ENCODE measurements at regions not wholly inside any gene's neighbourhood (a gene's known extent, or its start where the extent isn't known, plus 50 kb on each side); places are given as distances from the start of the nearest gene placed in this dataset.

GRCh38 chr15:66955001-66955516 lies 110.3 kb upstream of the SMAD3 start:
- Mint-ChIP-seq H3K27me3 (peaks cover 1% of the 10 kb centered on the region), H3K4me3 (no peak overlapping the region), H3K4me1 (ENCODE audit: low read depth) (no peaks in the 10 kb centered on the region), H3K9me3 (ENCODE audit: low read depth) (no peaks in the 10 kb centered on the region), H3K27ac (no peak overlapping the region), H3K36me3 (no peaks in the 10 kb centered on the region)

- H3K27me3 Mint-ChIP-seq, result peaks cover 1% of the 10 kb centered on the region
- no peaks in the 10 kb centered on the region for H3K36me3 Mint-ChIP-seq
- no peaks in the 10 kb centered on the region for H3K4me1 Mint-ChIP-seq (ENCODE audit: low read depth)
- no peaks in the 10 kb centered on the region for H3K9me3 Mint-ChIP-seq (ENCODE audit: low read depth)
- H3K4me3 Mint-ChIP-seq, result no peak overlapping the region
- no peak overlapping the region for H3K27ac Mint-ChIP-seq
Measured at GRCh38 chr15:66955871-66956585, 109.4 kb upstream of the SMAD3 start.

GRCh38 chr15:66956672-66957430 lies 108.6 kb upstream of the SMAD3 start:
- Mint-ChIP-seq H3K9me3 (ENCODE audit: low read depth) (no peaks in the 10 kb centered on the region), H3K4me1 (ENCODE audit: low read depth) (no peaks in the 10 kb centered on the region), H3K27me3 (peaks cover 1% of the 10 kb centered on the region), H3K4me3 (no peak overlapping the region), H3K36me3 (no peaks in the 10 kb centered on the region), H3K27ac (no peak overlapping the region)

- Mint-ChIP-seq H3K27ac (no peak overlapping the region), H3K4me3 (no peak overlapping the region), H3K36me3 (no peaks in the 10 kb centered on the region), H3K4me1 (ENCODE audit: low read depth) (no peaks in the 10 kb centered on the region), H3K9me3 (ENCODE audit: low read depth) (no peaks in the 10 kb centered on the region), H3K27me3 (peaks cover 1% of the 10 kb centered on the region)
Measured at GRCh38 chr15:66957431-66957720, 108.0 kb upstream of the SMAD3 start.

GRCh38 chr15:66959066-66959465 lies 106.3 kb upstream of the SMAD3 start:
- Mint-ChIP-seq H3K4me3 (no peak overlapping the region), H3K27ac (no peak overlapping the region), H3K9me3 (ENCODE audit: low read depth) (no peaks in the 10 kb centered on the region), H3K4me1 (ENCODE audit: low read depth) (no peaks in the 10 kb centered on the region), H3K36me3 (no peaks in the 10 kb centered on the region), H3K27me3 (no peaks in the 10 kb centered on the region)

- H3K36me3 Mint-ChIP-seq, result no peaks in the 10 kb centered on the region
- H3K4me3 Mint-ChIP-seq, result no peak overlapping the region
- no peak overlapping the region for H3K27ac Mint-ChIP-seq
- H3K9me3 Mint-ChIP-seq (ENCODE audit: low read depth), result no peaks in the 10 kb centered on the region
- H3K4me1 Mint-ChIP-seq (ENCODE audit: low read depth), result no peaks in the 10 kb centered on the region
- H3K27me3 Mint-ChIP-seq, result no peaks in the 10 kb centered on the region
Measured at GRCh38 chr15:66959875-66960274, 105.5 kb upstream of the SMAD3 start.

- H3K27me3 Mint-ChIP-seq, result no peaks in the 10 kb centered on the region
- no peak overlapping the region for H3K4me3 Mint-ChIP-seq
- H3K27ac Mint-ChIP-seq, result no peak overlapping the region
- no peaks in the 10 kb centered on the region for H3K36me3 Mint-ChIP-seq
- H3K9me3 Mint-ChIP-seq (ENCODE audit: low read depth), result no peaks in the 10 kb centered on the region
- no peaks in the 10 kb centered on the region for H3K4me1 Mint-ChIP-seq (ENCODE audit: low read depth)
Measured at GRCh38 chr15:66960519-66960918, 104.9 kb upstream of the SMAD3 start.

GRCh38 chr15:66961407-66961884 lies 104.0 kb upstream of the SMAD3 start:
- no peaks in the 10 kb centered on the region for H3K36me3 Mint-ChIP-seq
- H3K4me3 Mint-ChIP-seq, result no peak overlapping the region
- no peak overlapping the region for H3K27ac Mint-ChIP-seq
- no peaks in the 10 kb centered on the region for H3K4me1 Mint-ChIP-seq (ENCODE audit: low read depth)
- H3K27me3 Mint-ChIP-seq, result no peaks in the 10 kb centered on the region
- H3K9me3 Mint-ChIP-seq (ENCODE audit: low read depth), result no peaks in the 10 kb centered on the region

GRCh38 chr15:66961901-66962300 lies 103.5 kb upstream of the SMAD3 start:
- no peaks in the 10 kb centered on the region for H3K27me3 Mint-ChIP-seq

GRCh38 chr15:66962522-66962921 lies 102.9 kb upstream of the SMAD3 start:
- no peaks in the 10 kb centered on the region for H3K27me3 Mint-ChIP-seq
- no peaks in the 10 kb centered on the region for H3K9me3 Mint-ChIP-seq (ENCODE audit: low read depth)
- H3K27ac Mint-ChIP-seq, result no peak overlapping the region
- H3K4me3 Mint-ChIP-seq, result no peak overlapping the region
- no peaks in the 10 kb centered on the region for H3K4me1 Mint-ChIP-seq (ENCODE audit: low read depth)
- no peaks in the 10 kb centered on the region for H3K36me3 Mint-ChIP-seq

More at GRCh38 chr15:66961901-66962300, 103.5 kb upstream of the SMAD3 start:
- Mint-ChIP-seq H3K9me3 (ENCODE audit: low read depth) (no peaks in the 10 kb centered on the region), H3K27ac (no peak overlapping the region), H3K36me3 (no peaks in the 10 kb centered on the region), H3K4me3 (no peak overlapping the region), H3K4me1 (ENCODE audit: low read depth) (no peaks in the 10 kb centered on the region)

GRCh38 chr15:66963084-66963483 lies 102.3 kb upstream of the SMAD3 start:
- no peaks in the 10 kb centered on the region for H3K36me3 Mint-ChIP-seq
- no peaks in the 10 kb centered on the region for H3K9me3 Mint-ChIP-seq (ENCODE audit: low read depth)
- no peaks in the 10 kb centered on the region for H3K27me3 Mint-ChIP-seq
- H3K4me1 Mint-ChIP-seq (ENCODE audit: low read depth), result no peaks in the 10 kb centered on the region
- H3K4me3 Mint-ChIP-seq, result no peak overlapping the region
- no peak overlapping the region for H3K27ac Mint-ChIP-seq

- H3K27me3 Mint-ChIP-seq, result no peaks in the 10 kb centered on the region
- H3K9me3 Mint-ChIP-seq (ENCODE audit: low read depth), result no peaks in the 10 kb centered on the region
- no peaks in the 10 kb centered on the region for H3K4me1 Mint-ChIP-seq (ENCODE audit: low read depth)
- H3K36me3 Mint-ChIP-seq, result no peaks in the 10 kb centered on the region
- H3K27ac Mint-ChIP-seq, result no peak overlapping the region
- no peak overlapping the region for H3K4me3 Mint-ChIP-seq
Measured at GRCh38 chr15:66963710-66964109, 101.7 kb upstream of the SMAD3 start.

GRCh38 chr15:66964111-66964738 lies 101.2 kb upstream of the SMAD3 start:
- Mint-ChIP-seq H3K4me3 (no peak overlapping the region), H3K9me3 (ENCODE audit: low read depth) (no peaks in the 10 kb centered on the region), H3K27ac (no peak overlapping the region), H3K36me3 (no peaks in the 10 kb centered on the region), H3K4me1 (ENCODE audit: low read depth) (no peaks in the 10 kb centered on the region), H3K27me3 (no peaks in the 10 kb centered on the region)

GRCh38 chr15:66964791-66965190 lies 100.6 kb upstream of the SMAD3 start:
- H3K4me3 Mint-ChIP-seq, result no peak overlapping the region
- no peaks in the 10 kb centered on the region for H3K9me3 Mint-ChIP-seq (ENCODE audit: low read depth)
- H3K4me1 Mint-ChIP-seq (ENCODE audit: low read depth), result no peaks in the 10 kb centered on the region
- H3K27me3 Mint-ChIP-seq, result no peaks in the 10 kb centered on the region
- no peaks in the 10 kb centered on the region for H3K36me3 Mint-ChIP-seq
- H3K27ac Mint-ChIP-seq, result no peak overlapping the region

- Mint-ChIP-seq H3K27ac (no peak overlapping the region), H3K4me3 (no peak overlapping the region), H3K4me1 (ENCODE audit: low read depth) (no peaks in the 10 kb centered on the region), H3K9me3 (ENCODE audit: low read depth) (no peaks in the 10 kb centered on the region), H3K36me3 (no peaks in the 10 kb centered on the region), H3K27me3 (no peaks in the 10 kb centered on the region)
Measured at GRCh38 chr15:66965201-66965900, 100.1 kb upstream of the SMAD3 start.

Measured in activated naive CD8-positive, alpha-beta T cell (primary cell).